ENCODE measurements at regions not wholly inside any gene's neighbourhood (a gene's known extent, or its start where the extent isn't known, plus 50 kb on each side); places are given as distances from the start of the nearest gene placed in this dataset.

GRCh38 chr20:24227600-24227999 lies 239.0 kb upstream of the GGTLC1 start:
- Histone ChIP-seq H3K27me3 (ENCODE audit: control insufficient read depth in 1 of 2, insufficient read depth in 2 of 2, low read length in 2 of 2) (no peaks in the 10 kb centered on the region), H3K9me3 (ENCODE audit: control insufficient read depth in 2 of 2, insufficient read depth in 1 of 2, low read depth in 1 of 2, low read length in 1 of 2) (no peaks in the 10 kb centered on the region), H3K4me3 (ENCODE audit: low read depth in 1 of 2, low read length in 2 of 2) (no peak overlapping the region), H3K4me1 (ENCODE audit: control insufficient read depth in 2 of 2, insufficient read depth in 2 of 2, low read length in 1 of 2) (no peaks in the 10 kb centered on the region), H3K27ac (ENCODE audit: low read depth in 2 of 2, low read length in 1 of 2) (no peak overlapping the region), H3K36me3 (ENCODE audit: control insufficient read depth in 2 of 2, insufficient read depth in 2 of 2, low read length in 1 of 2) (no peaks in the 10 kb centered on the region)
- WGBS, 2 donors, result 38 to 42% methylated on average over 3 of the region's 3 CpGs

GRCh38 chr20:24212494-24212893 lies 223.9 kb upstream of the GGTLC1 start:
- Histone ChIP-seq H3K36me3 (ENCODE audit: control insufficient read depth in 2 of 2, insufficient read depth in 2 of 2, low read length in 1 of 2) (no peaks in the 10 kb centered on the region), H3K27me3 (ENCODE audit: control insufficient read depth in 1 of 2, insufficient read depth in 2 of 2, low read length in 2 of 2) (no peaks in the 10 kb centered on the region)

GRCh38 chr20:24211972-24212371 lies 223.4 kb upstream of the GGTLC1 start:
- Histone ChIP-seq H3K4me3 (ENCODE audit: low read depth in 1 of 2, low read length in 2 of 2) (no peak overlapping the region), H3K9me3 (ENCODE audit: control insufficient read depth in 2 of 2, insufficient read depth in 1 of 2, low read depth in 1 of 2, low read length in 1 of 2) (peaks cover 0 to 4% of the 10 kb centered on the region in 2 donors), H3K4me1 (ENCODE audit: control insufficient read depth in 2 of 2, insufficient read depth in 2 of 2, low read length in 1 of 2) (no peaks in the 10 kb centered on the region), H3K27me3 (ENCODE audit: control insufficient read depth in 1 of 2, insufficient read depth in 2 of 2, low read length in 2 of 2) (no peaks in the 10 kb centered on the region), H3K27ac (ENCODE audit: low read depth in 2 of 2, low read length in 1 of 2) (no peak overlapping the region), H3K36me3 (ENCODE audit: control insufficient read depth in 2 of 2, insufficient read depth in 2 of 2, low read length in 1 of 2) (no peaks in the 10 kb centered on the region)

More at GRCh38 chr20:24212494-24212893, 223.9 kb upstream of the GGTLC1 start:
- H3K4me3 ChIP-seq (ENCODE audit: low read depth in 1 of 2, low read length in 2 of 2), result no peak overlapping the region
- peaks cover 0 to 4% of the 10 kb centered on the region in 2 donors for H3K9me3 ChIP-seq (ENCODE audit: control insufficient read depth in 2 of 2, insufficient read depth in 1 of 2, low read depth in 1 of 2, low read length in 1 of 2)
- WGBS, 2 donors, result 39 to 47% methylated on average over 10 of the region's 10 CpGs
- H3K4me1 ChIP-seq (ENCODE audit: control insufficient read depth in 2 of 2, insufficient read depth in 2 of 2, low read length in 1 of 2), result no peaks in the 10 kb centered on the region
- H3K27ac ChIP-seq (ENCODE audit: low read depth in 2 of 2, low read length in 1 of 2), result no peak overlapping the region

GRCh38 chr20:24210356-24210755 lies 221.8 kb upstream of the GGTLC1 start:
- Histone ChIP-seq H3K9me3 (ENCODE audit: control insufficient read depth in 2 of 2, insufficient read depth in 1 of 2, low read depth in 1 of 2, low read length in 1 of 2) (peaks cover 0 to 4% of the 10 kb centered on the region in 2 donors), H3K27ac (ENCODE audit: low read depth in 2 of 2, low read length in 1 of 2) (no peak overlapping the region), H3K4me3 (ENCODE audit: low read depth in 1 of 2, low read length in 2 of 2) (no peak overlapping the region), H3K4me1 (ENCODE audit: control insufficient read depth in 2 of 2, insufficient read depth in 2 of 2, low read length in 1 of 2) (no peaks in the 10 kb centered on the region), H3K36me3 (ENCODE audit: control insufficient read depth in 2 of 2, insufficient read depth in 2 of 2, low read length in 1 of 2) (no peaks in the 10 kb centered on the region), H3K27me3 (ENCODE audit: control insufficient read depth in 1 of 2, insufficient read depth in 2 of 2, low read length in 2 of 2) (no peaks in the 10 kb centered on the region)
- WGBS, 2 donors, result 68 to 83% methylated on average over 2 of the region's 2 CpGs

DNA sequence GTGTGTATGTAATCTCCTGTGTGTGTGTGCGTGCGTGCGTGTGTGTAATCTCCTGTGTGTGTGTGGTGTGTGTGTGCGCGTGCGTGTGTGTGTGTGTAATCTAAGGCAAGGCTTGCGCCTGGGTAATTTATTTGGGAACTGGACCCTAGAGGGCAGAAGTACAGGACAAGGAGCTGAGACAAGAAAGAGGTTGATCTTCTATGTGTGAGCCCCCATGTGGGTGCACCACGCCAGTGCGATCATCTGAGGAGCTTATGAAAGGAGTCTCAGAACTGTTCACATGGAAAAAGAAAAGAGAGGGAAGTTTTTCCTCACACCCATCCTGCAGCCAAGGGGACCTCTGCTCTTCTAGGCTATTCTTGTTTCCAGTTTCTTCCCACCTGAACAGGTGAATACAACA lies 220.1 kb upstream of the GGTLC1 start:
- Histone ChIP-seq H3K4me3 (ENCODE audit: low read depth in 1 of 2, low read length in 2 of 2) (no peak overlapping the region), H3K27me3 (ENCODE audit: control insufficient read depth in 1 of 2, insufficient read depth in 2 of 2, low read length in 2 of 2) (no peaks in the 10 kb centered on the region), H3K4me1 (ENCODE audit: control insufficient read depth in 2 of 2, insufficient read depth in 2 of 2, low read length in 1 of 2) (no peaks in the 10 kb centered on the region), H3K36me3 (ENCODE audit: control insufficient read depth in 2 of 2, insufficient read depth in 2 of 2, low read length in 1 of 2) (no peaks in the 10 kb centered on the region), H3K9me3 (ENCODE audit: control insufficient read depth in 2 of 2, insufficient read depth in 1 of 2, low read depth in 1 of 2, low read length in 1 of 2) (peaks cover 0 to 4% of the 10 kb centered on the region in 2 donors), H3K27ac (ENCODE audit: low read depth in 2 of 2, low read length in 1 of 2) (no peak overlapping the region)
- 87 to 89% methylated on average over 9 of the region's 9 CpGs for WGBS, 2 donors

- Histone ChIP-seq H3K36me3 (ENCODE audit: control insufficient read depth in 2 of 2, insufficient read depth in 2 of 2, low read length in 1 of 2) (no peaks in the 10 kb centered on the region), H3K27ac (ENCODE audit: low read depth in 2 of 2, low read length in 1 of 2) (no peak overlapping the region)
- WGBS, 2 donors, result 86 to 89% methylated on average over 25 to 26 of the region's 26 CpGs
These were observed 219.3 kb upstream of the GGTLC1 start for GRCh38 chr20:24207803-24208300.

GRCh38 chr20:24206995-24207394 lies 218.4 kb upstream of the GGTLC1 start:
- 61 to 74% methylated on average over 5 of the region's 5 CpGs for WGBS, 2 donors
- H3K4me3 ChIP-seq (ENCODE audit: low read depth in 1 of 2, low read length in 2 of 2), result no peak overlapping the region

More at GRCh38 chr20:24207803-24208300, 219.3 kb upstream of the GGTLC1 start:
- H3K4me1 ChIP-seq (ENCODE audit: control insufficient read depth in 2 of 2, insufficient read depth in 2 of 2, low read length in 1 of 2), result no peaks in the 10 kb centered on the region
- H3K27me3 ChIP-seq (ENCODE audit: control insufficient read depth in 1 of 2, insufficient read depth in 2 of 2, low read length in 2 of 2), result no peaks in the 10 kb centered on the region
- no peak overlapping the region for H3K4me3 ChIP-seq (ENCODE audit: low read depth in 1 of 2, low read length in 2 of 2)
- peaks cover 0 to 6% of the 10 kb centered on the region in 2 donors for H3K9me3 ChIP-seq (ENCODE audit: control insufficient read depth in 2 of 2, insufficient read depth in 1 of 2, low read depth in 1 of 2, low read length in 1 of 2)

DNA sequence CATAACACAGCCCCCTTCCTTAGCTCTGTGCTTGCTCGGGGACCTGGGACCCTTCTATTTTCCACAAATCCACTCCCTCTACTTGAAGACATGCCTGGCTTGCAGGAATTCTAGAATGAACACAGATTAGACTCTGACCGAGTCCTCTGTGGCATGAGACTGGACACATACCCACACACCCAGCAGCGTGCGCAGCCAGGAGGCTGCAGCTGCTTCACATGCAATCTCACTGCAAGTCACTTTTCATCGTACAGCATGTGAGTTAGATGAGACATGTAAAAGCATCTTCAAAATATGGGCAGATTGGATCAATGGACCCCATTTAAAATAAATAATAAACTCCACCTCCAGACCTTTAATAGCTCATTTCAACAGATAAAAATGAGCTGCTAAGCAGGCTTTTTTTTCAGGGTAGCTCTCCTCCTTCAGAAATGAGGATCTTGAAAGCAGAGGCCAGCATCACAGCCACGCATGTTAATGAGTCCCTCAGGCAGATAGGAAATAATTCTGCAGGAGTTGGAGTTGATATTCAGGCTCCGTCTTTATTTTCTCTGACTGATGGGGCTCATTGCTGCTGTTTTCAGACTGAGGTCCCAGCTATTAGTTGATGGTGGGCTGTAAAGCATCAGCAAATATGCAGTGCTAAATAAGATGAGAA lies 215.1 kb upstream of the GGTLC1 start:
- H3K4me1 ChIP-seq (ENCODE audit: control insufficient read depth in 2 of 2, insufficient read depth in 2 of 2, low read length in 1 of 2), result no peaks in the 10 kb centered on the region
- no peaks in the 10 kb centered on the region for H3K27me3 ChIP-seq (ENCODE audit: control insufficient read depth in 1 of 2, insufficient read depth in 2 of 2, low read length in 2 of 2)
- WGBS, 2 donors, result 72 to 82% methylated on average over 7 of the region's 7 CpGs
- no peak overlapping the region for H3K27ac ChIP-seq (ENCODE audit: low read depth in 2 of 2, low read length in 1 of 2)
- no peaks in the 10 kb centered on the region for H3K36me3 ChIP-seq (ENCODE audit: control insufficient read depth in 2 of 2, insufficient read depth in 2 of 2, low read length in 1 of 2)
- H3K9me3 ChIP-seq (ENCODE audit: control insufficient read depth in 2 of 2, insufficient read depth in 1 of 2, low read depth in 1 of 2, low read length in 1 of 2), result peaks cover 0 to 6% of the 10 kb centered on the region in 2 donors
- no peak overlapping the region for H3K4me3 ChIP-seq (ENCODE audit: low read depth in 1 of 2, low read length in 2 of 2)

More at GRCh38 chr20:24206995-24207394, 218.4 kb upstream of the GGTLC1 start:
- H3K27ac ChIP-seq (ENCODE audit: low read depth in 2 of 2, low read length in 1 of 2), result no peak overlapping the region
- H3K4me1 ChIP-seq (ENCODE audit: control insufficient read depth in 2 of 2, insufficient read depth in 2 of 2, low read length in 1 of 2), result no peaks in the 10 kb centered on the region
- no peaks in the 10 kb centered on the region for H3K27me3 ChIP-seq (ENCODE audit: control insufficient read depth in 1 of 2, insufficient read depth in 2 of 2, low read length in 2 of 2)
- peaks cover 0 to 6% of the 10 kb centered on the region in 2 donors for H3K9me3 ChIP-seq (ENCODE audit: control insufficient read depth in 2 of 2, insufficient read depth in 1 of 2, low read depth in 1 of 2, low read length in 1 of 2)
- no peaks in the 10 kb centered on the region for H3K36me3 ChIP-seq (ENCODE audit: control insufficient read depth in 2 of 2, insufficient read depth in 2 of 2, low read length in 1 of 2)

DNA sequence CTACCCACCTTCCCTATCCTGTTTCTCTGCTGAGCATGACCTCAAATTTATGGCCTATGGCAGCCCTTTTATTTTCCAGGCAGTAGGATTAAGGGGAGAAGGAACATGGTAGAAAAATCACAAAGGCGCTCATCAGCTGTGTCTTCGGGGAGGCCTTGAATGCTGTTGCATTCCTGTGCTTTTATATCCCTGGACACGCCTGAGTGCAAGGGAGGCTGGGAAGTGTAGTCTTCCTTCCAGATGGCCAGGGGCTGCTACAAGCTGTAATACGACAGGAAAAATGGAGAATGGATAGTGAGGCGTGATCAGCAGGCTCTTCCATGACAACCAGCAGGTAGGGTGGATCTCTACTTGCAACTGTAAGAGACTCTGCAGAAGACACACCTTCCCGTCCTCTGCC lies 210.9 kb upstream of the GGTLC1 start:
- Histone ChIP-seq H3K9me3 (ENCODE audit: control insufficient read depth in 2 of 2, insufficient read depth in 1 of 2, low read depth in 1 of 2, low read length in 1 of 2) (peaks cover 0 to 2% of the 10 kb centered on the region in 2 donors), H3K27me3 (ENCODE audit: control insufficient read depth in 1 of 2, insufficient read depth in 2 of 2, low read length in 2 of 2) (no peaks in the 10 kb centered on the region), H3K4me1 (ENCODE audit: control insufficient read depth in 2 of 2, insufficient read depth in 2 of 2, low read length in 1 of 2) (no peaks in the 10 kb centered on the region), H3K36me3 (ENCODE audit: control insufficient read depth in 2 of 2, insufficient read depth in 2 of 2, low read length in 1 of 2) (no peaks in the 10 kb centered on the region), H3K4me3 (ENCODE audit: low read depth in 1 of 2, low read length in 2 of 2) (no peak overlapping the region), H3K27ac (ENCODE audit: low read depth in 2 of 2, low read length in 1 of 2) (no peak overlapping the region)
- 68 to 82% methylated on average over 6 of the region's 6 CpGs for WGBS, 2 donors

DNA sequence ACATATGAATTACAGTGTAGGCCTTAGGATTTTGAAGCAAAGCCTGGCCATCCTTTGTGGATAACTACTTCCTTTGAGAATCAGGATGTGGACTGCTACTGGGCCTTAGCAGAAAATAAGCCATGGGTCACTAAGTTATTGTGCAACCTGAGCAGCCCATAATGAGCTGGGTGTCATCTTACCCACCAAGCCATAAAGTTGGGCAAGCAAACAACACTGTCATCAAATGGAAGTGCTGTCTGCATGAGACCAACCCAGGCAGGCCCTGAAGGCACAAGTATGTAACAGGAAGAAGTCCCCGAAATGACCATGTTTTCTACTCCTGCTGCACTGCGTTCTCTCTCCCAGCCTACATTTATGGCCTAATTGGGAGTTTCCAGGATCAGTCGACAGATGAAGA lies 205.6 kb upstream of the GGTLC1 start:
- Histone ChIP-seq H3K4me1 (ENCODE audit: control insufficient read depth in 2 of 2, insufficient read depth in 2 of 2, low read length in 1 of 2) (no peaks in the 10 kb centered on the region), H3K36me3 (ENCODE audit: control insufficient read depth in 2 of 2, insufficient read depth in 2 of 2, low read length in 1 of 2) (no peaks in the 10 kb centered on the region), H3K27me3 (ENCODE audit: control insufficient read depth in 1 of 2, insufficient read depth in 2 of 2, low read length in 2 of 2) (no peaks in the 10 kb centered on the region), H3K9me3 (ENCODE audit: control insufficient read depth in 2 of 2, insufficient read depth in 1 of 2, low read depth in 1 of 2, low read length in 1 of 2) (no peaks in the 10 kb centered on the region), H3K4me3 (ENCODE audit: low read depth in 1 of 2, low read length in 2 of 2) (no peak overlapping the region), H3K27ac (ENCODE audit: low read depth in 2 of 2, low read length in 1 of 2) (no peak overlapping the region)
- 72 to 91% methylated on average over 3 of the region's 3 CpGs for WGBS, 2 donors
